ENCODE measurements at regions not wholly inside any gene's neighbourhood (a gene's known extent, or its start where the extent isn't known, plus 50 kb on each side); places are given as distances from the start of the nearest gene placed in this dataset.

GRCh38 chr22:25495285-25495684 lies 69.2 kb upstream of the GRK3 start:
- TF ChIP-seq EGR1 (IDR thresholded peaks at IDR 0.05; ENCODE audit: low read depth) (no peak), ZFX (IDR thresholded peaks at IDR 0.05) (no peak), ELF1 (IDR thresholded peaks at IDR 0.05; ENCODE audit: borderline replicate concordance, low read depth) (no peak), CTCF (IDR thresholded peaks at IDR 0.05 in 2 of 3, conservative IDR thresholded peaks at IDR 0.05 in 1 of 3; ENCODE audit: borderline replicate concordance in 1 of 3, insufficient read depth in 1 of 3, low read depth in 2 of 3, low read length in 2 of 3) (no peak), POLR2A (IDR thresholded peaks at IDR 0.05; ENCODE audit: borderline replicate concordance, extremely low read depth, insufficient read depth, insufficient read length) (no peak), FOSL1 (IDR thresholded peaks at IDR 0.05; ENCODE audit: low read depth) (no peak), ATF3 (IDR thresholded peaks at IDR 0.05) (no peak), POLR2AphosphoS5 (IDR thresholded peaks at IDR 0.05; ENCODE audit: low read depth, low read length) (no peak), EZH2phosphoT487 (IDR thresholded peaks at IDR 0.05; ENCODE audit: borderline replicate concordance) (no peak), RAD21 (IDR thresholded peaks at IDR 0.05; ENCODE audit: low read depth) (no peak), REST (IDR thresholded peaks at IDR 0.05; ENCODE audit: low read depth) (no peak), JUND (IDR thresholded peaks at IDR 0.05) (no peak), CBX3 (IDR thresholded peaks at IDR 0.05; ENCODE audit: low read depth) (no peak)
- TF ChIP-seq, protein P1, sequence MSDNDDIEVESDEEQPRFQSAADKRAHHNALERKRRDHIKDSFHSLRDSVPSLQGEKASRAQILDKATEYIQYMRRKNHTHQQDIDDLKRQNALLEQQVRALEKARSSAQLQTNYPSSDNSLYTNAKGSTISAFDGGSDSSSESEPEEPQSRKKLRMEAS (IDR thresholded peaks at IDR 0.05) = no peak
